ENCODE measurements at regions not wholly inside any gene's neighbourhood (a gene's known extent, or its start where the extent isn't known, plus 50 kb on each side); places are given as distances from the start of the nearest gene placed in this dataset.

- TF ChIP-seq, protein P1, sequence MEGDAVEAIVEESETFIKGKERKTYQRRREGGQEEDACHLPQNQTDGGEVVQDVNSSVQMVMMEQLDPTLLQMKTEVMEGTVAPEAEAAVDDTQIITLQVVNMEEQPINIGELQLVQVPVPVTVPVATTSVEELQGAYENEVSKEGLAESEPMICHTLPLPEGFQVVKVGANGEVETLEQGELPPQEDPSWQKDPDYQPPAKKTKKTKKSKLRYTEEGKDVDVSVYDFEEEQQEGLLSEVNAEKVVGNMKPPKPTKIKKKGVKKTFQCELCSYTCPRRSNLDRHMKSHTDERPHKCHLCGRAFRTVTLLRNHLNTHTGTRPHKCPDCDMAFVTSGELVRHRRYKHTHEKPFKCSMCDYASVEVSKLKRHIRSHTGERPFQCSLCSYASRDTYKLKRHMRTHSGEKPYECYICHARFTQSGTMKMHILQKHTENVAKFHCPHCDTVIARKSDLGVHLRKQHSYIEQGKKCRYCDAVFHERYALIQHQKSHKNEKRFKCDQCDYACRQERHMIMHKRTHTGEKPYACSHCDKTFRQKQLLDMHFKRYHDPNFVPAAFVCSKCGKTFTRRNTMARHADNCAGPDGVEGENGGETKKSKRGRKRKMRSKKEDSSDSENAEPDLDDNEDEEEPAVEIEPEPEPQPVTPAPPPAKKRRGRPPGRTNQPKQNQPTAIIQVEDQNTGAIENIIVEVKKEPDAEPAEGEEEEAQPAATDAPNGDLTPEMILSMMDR (IDR thresholded peaks at IDR 0.05) = no peak
- no peak for TF ChIP-seq EP300 (IDR thresholded peaks at IDR 0.05)
Measured at GRCh38 chr12:91893476-91893875, 252.2 kb downstream of the BTG1 start.
